Endothelial cell of umbilical vein (primary cell): ENCODE measurements at regions not wholly inside any gene's neighbourhood (a gene's known extent, or its start where the extent isn't known, plus 50 kb on each side); places are given as distances from the start of the nearest gene placed in this dataset.

ENCODE experiments used
- BruUV-seq: library from RNA; stranded (reverse); fragments of 400-500 nt; replicated peaks from 2 replicates; lab custom pipeline; 2021; lab: Mats Ljungman, UMichigan
- CTCF ChIA-PET: fragments of 300-600, 350-600 bp; sonication (Branson Sonifier 250); formaldehyde crosslinking; loops from one replicate; lab custom pipeline; 2021; ENCODE audit warnings: antibody characterized with exemption, inconsistent platforms; lab: Charles Lee
- POLR2A ChIA-PET: fragments of 300-600, 350-600 bp; sonication (Branson Sonifier 250); formaldehyde crosslinking; loops from one replicate; lab custom pipeline; 2021; ENCODE audit warnings: antibody characterized with exemption, inconsistent platforms; lab: Charles Lee
- DNase-seq: peaks from one replicate; pipeline ENCODE4 v3.0.0-alpha.2; 2011; ENCODE audit warnings: low read depth, low spot score
- FAIRE-seq: peaks from 2 replicates; lab custom pipeline; 2011; peaks lifted over from hg19 to GRCh38; lab: Jason Lieb, UNC
- H2AFZ ChIP-seq: 2 replicates; pipeline ENCODE4 v1.6.0; 2012; ENCODE audit warnings: low read depth, low read length, control low read depth, inconsistent platforms
- H3K27ac ChIP-seq: 2 replicates; pipeline ENCODE4 v1.5.1; 2011; ENCODE audit warnings: low read depth, mild to moderate bottlenecking, control low read depth, low read length, moderate library complexity; ENCODE audit not compliant: insufficient read depth
- H3K27me3 ChIP-seq, 2 experiments: 2 replicates each; pipeline versions ENCODE4 v1.6.0 to v1.6.1; 2011; ENCODE audit warnings: low read length in 2 of 2, mixed read lengths in 1 of 2; ENCODE audit not compliant: control insufficient read depth in 2 of 2, insufficient read depth in 2 of 2
- H3K36me3 ChIP-seq, 2 experiments: 2 replicates in 1 of 2; 3 replicates in 1 of 2; pipeline ENCODE4 v1.5.1; 2011; ENCODE audit warnings: low read length in 2 of 2, mild to moderate bottlenecking in 1 of 2, moderate library complexity in 1 of 2; ENCODE audit not compliant: control insufficient read depth in 2 of 2, insufficient read depth in 2 of 2; ENCODE audit errors: extremely low read depth in 1 of 2
- H3K4me1 ChIP-seq: 3 replicates; pipeline ENCODE4 v1.5.1; 2011; ENCODE audit warnings: mild to moderate bottlenecking, low read length; ENCODE audit not compliant: control insufficient read depth, insufficient read depth; ENCODE audit errors: extremely low read depth
- H3K4me2 ChIP-seq: 2 replicates; pipeline ENCODE4 v1.6.1; 2011; ENCODE audit warnings: low read length, control low read depth, mixed read lengths; ENCODE audit not compliant: insufficient read depth
- H3K4me3 ChIP-seq, 3 experiments: fragments of 200-600 bp in 1 of 3; sonication (generic), shearing (Covaris generic) in 1 of 3; replicated peaks in 1 of 3; 2 replicates each; pipeline ENCODE4 v1.5.1; 2011 to 2016; ENCODE audit warnings: control low read depth in 3 of 3, low read length in 3 of 3, mild to moderate bottlenecking in 2 of 3, inconsistent platforms in 1 of 3, low read depth in 1 of 3, moderate library complexity in 1 of 3; ENCODE audit not compliant: insufficient read depth in 1 of 3
- H3K79me2 ChIP-seq: 2 replicates; pipeline ENCODE4 v1.6.0; 2012; ENCODE audit warnings: low read length, inconsistent platforms; ENCODE audit not compliant: control insufficient read depth, insufficient read depth
- H3K9ac ChIP-seq: replicated peaks from 2 replicates; pipeline ENCODE3; 2011; ENCODE audit warnings: low read length, control low read depth; ENCODE audit not compliant: insufficient read depth; ENCODE audit errors: extremely low read depth
- H3K9me1 ChIP-seq: replicated peaks from 3 replicates; pipeline ENCODE4 v1.6.0; 2011; ENCODE audit warnings: mild to moderate bottlenecking, low read length; ENCODE audit not compliant: control insufficient read depth, insufficient read depth; ENCODE audit errors: extremely low read depth
- H3K9me3 ChIP-seq: replicated peaks from 2 replicates; pipeline ENCODE4 v1.5.1; 2012; ENCODE audit warnings: low read length, inconsistent platforms; ENCODE audit not compliant: control insufficient read depth, insufficient read depth
- H4K20me1 ChIP-seq: replicated peaks from 2 replicates; pipeline ENCODE3; 2011; ENCODE audit warnings: mild to moderate bottlenecking, low read length; ENCODE audit not compliant: control insufficient read depth, insufficient read depth; ENCODE audit errors: extremely low read depth
- EZH2 ChIP-seq: IDR thresholded peaks from 2 replicates; pipeline ENCODE4 v1.6.1; 2012; ENCODE audit warnings: borderline replicate concordance, low read depth, mild to moderate bottlenecking, moderate library complexity, low read length, inconsistent platforms; ENCODE audit not compliant: severe bottlenecking
- FOS ChIP-seq: IDR thresholded peaks from 2 replicates; pipeline ENCODE4 v1.6.1; 2011; ENCODE audit warnings: mild to moderate bottlenecking, low read length, moderate library complexity, borderline replicate concordance; ENCODE audit not compliant: insufficient read depth
- JUN ChIP-seq: IDR thresholded peaks from 2 replicates; pipeline ENCODE4 v1.6.1; 2011; ENCODE audit warnings: borderline replicate concordance, low read depth; ENCODE audit not compliant: insufficient read length, insufficient read depth
- POLR2A ChIP-seq: IDR thresholded peaks from 2 replicates; pipeline ENCODE4 v1.6.1; 2012; ENCODE audit warnings: low read depth, mild to moderate bottlenecking, control low read depth, low read length
- POLR2AphosphoS5 ChIP-seq: IDR thresholded peaks from 2 replicates; pipeline ENCODE4 v1.6.1; 2012; ENCODE audit warnings: low read depth, mild to moderate bottlenecking, control low read depth, low read length, moderate library complexity; ENCODE audit not compliant: insufficient read depth
- dilution Hi-C: fragments of 300-500 bp; cut with MboI; formaldehyde crosslinking; loops from one replicate; pipeline ENCODE4 v1.15.0; 2019; ENCODE audit warnings: low sequenced_read_pairs; ENCODE audit not compliant: extremely low pct_ligation_motif_present
- intact Hi-C: fragments of 100-400 bp; cut with micrococcal nuclease; formaldehyde crosslinking; loops from one replicate; pipeline ENCODE4 v1.10.0; 2022

DNA sequence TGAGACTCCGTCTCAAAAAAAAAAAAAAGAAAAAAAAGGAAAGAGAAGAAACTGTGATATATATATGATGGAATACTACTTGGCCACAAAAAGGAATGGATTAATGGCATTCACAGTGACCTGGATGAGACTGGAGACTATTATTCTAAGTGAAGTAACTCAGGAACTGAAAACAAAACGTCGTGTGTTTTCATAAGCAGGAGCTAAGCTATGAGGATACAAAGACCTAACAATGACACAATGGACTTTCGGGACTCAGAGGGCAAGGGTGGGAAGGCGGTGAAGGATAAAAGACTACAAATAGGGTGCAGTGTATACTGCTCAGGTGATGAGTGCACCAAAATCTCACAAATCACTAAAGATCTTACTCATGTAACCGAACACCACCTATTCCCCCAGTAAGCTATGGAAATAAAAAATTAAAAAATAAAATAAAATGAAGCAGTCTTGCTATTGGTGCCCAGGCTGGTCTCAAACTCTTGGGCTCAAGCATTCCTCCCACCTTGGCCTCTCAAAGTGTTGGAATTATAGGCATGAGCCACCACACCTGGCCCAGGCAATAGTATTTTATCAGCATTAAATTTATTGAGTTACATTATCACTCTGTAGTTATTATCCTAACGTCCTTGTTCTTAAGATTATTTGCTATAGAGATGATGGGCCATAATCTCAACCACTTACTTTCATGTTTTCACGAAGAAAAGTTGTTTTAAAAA, 71.5 kb upstream of the GPBP1 start:
- intact Hi-C loops = no loop called here
- TF ChIP-seq POLR2A (no peak), POLR2AphosphoS5 (no peak)
- ChIA-PET CTCF (no interaction called here), POLR2A (no interaction called here)
- FAIRE-seq (no peak), DNase-seq (no peak)
- H3K4me1 ChIP-seq = no peaks in the 10 kb centered on the region
- H4K20me1 ChIP-seq = peaks cover 2% of the 10 kb centered on the region
- no peak overlapping the region for H2AFZ ChIP-seq
- no peaks in the 10 kb centered on the region for H3K9me3 ChIP-seq
- H3K27ac ChIP-seq = no peak overlapping the region
- BruUV-seq = no TSS peak
- no peaks in the 10 kb centered on the region for H3K79me2 ChIP-seq
- H3K36me3 ChIP-seq = no peaks in the 10 kb centered on the region
- H3K9me1 ChIP-seq = no peaks in the 10 kb centered on the region
- no peaks in the 10 kb centered on the region for H3K27me3 ChIP-seq
- H3K4me3 ChIP-seq = no peak overlapping the region
- H3K4me2 ChIP-seq = no peak overlapping the region
- dilution Hi-C loops = no loop called here
- H3K9ac ChIP-seq = no peak overlapping the region

GRCh38 chr5:57102905-57103255, 71.0 kb upstream of the GPBP1 start:
- no peak for TF ChIP-seq JUN
- TF ChIP-seq EZH2 = no peak
- no peak for TF ChIP-seq FOS
- Histone ChIP-seq H3K79me2 (no peaks in the 10 kb centered on the region), H3K4me3 (no peak overlapping the region), H3K36me3 (no peaks in the 10 kb centered on the region), H3K27ac (no peak overlapping the region), H4K20me1 (peaks cover 2% of the 10 kb centered on the region), H3K4me1 (no peaks in the 10 kb centered on the region), H2AFZ (no peak overlapping the region), H3K27me3 (no peaks in the 10 kb centered on the region), H3K9me1 (no peaks in the 10 kb centered on the region), H3K4me2 (no peak overlapping the region), H3K9ac (no peak overlapping the region), H3K9me3 (no peaks in the 10 kb centered on the region)
- no TSS peak for BruUV-seq
- DNase-seq (no peak), FAIRE-seq (no peak)
- POLR2A ChIA-PET = no interaction called here
- CTCF ChIA-PET = no interaction called here
- dilution Hi-C loops (no loop called here), intact Hi-C loops (no loop called here)
